ENCODE measurements at regions not wholly inside any gene's neighbourhood (a gene's known extent, or its start where the extent isn't known, plus 50 kb on each side); places are given as distances from the start of the nearest gene placed in this dataset.

DNA sequence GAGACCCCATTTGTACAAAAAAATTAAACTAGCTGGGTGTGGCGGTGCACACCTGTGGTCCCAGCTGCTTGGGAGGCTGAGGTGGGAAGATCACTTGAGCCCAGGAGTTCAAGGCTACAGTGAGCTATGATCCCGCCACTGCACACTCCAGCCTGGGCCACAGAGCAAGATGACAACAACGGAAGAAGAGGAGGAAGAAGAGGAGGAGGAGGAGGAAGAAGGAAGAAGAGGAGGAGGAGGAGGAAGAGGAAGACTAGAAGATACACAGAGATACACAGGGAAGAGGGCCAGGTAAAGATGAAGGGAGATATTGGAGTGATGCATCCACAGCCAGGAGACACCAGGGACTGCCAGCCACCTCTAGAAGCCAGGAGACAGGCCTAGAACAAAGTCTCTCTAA, 75.7 kb upstream of the PTER start:
- TF ChIP-seq, protein P1, sequence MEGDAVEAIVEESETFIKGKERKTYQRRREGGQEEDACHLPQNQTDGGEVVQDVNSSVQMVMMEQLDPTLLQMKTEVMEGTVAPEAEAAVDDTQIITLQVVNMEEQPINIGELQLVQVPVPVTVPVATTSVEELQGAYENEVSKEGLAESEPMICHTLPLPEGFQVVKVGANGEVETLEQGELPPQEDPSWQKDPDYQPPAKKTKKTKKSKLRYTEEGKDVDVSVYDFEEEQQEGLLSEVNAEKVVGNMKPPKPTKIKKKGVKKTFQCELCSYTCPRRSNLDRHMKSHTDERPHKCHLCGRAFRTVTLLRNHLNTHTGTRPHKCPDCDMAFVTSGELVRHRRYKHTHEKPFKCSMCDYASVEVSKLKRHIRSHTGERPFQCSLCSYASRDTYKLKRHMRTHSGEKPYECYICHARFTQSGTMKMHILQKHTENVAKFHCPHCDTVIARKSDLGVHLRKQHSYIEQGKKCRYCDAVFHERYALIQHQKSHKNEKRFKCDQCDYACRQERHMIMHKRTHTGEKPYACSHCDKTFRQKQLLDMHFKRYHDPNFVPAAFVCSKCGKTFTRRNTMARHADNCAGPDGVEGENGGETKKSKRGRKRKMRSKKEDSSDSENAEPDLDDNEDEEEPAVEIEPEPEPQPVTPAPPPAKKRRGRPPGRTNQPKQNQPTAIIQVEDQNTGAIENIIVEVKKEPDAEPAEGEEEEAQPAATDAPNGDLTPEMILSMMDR (IDR thresholded peaks at IDR 0.05; ENCODE audit: low read depth, low read length, missing control alignments), result no peak
- DNase-seq (ENCODE audit: low read depth), result no peak
- H3K4me3 ChIP-seq (ENCODE audit: low read depth, low read length), result no peak overlapping the region

DNA sequence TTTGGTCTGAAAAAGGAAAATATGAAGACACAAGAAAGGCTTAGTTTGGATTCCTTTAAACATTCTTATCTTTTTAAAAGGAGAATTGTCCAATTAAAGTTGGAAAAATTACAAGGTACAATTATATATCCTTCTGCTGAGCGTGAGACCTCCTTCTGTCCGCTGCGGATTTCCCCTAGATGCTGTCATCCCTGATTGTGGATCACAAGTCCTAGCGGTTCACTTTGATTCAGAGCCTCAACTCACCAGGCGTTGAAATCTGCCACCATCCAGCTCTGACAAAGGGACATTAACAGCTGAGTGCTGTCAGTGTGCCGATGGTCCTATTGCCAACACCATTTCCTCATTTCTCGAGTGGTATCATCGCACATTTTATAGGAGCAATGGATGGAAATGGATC, 73.1 kb upstream of the PTER start:
- TF ChIP-seq, protein P1 (IDR thresholded peaks at IDR 0.05; ENCODE audit: low read depth, low read length, missing control alignments), result no peak
- H3K4me3 ChIP-seq (ENCODE audit: low read depth, low read length), result no peak overlapping the region

DNA sequence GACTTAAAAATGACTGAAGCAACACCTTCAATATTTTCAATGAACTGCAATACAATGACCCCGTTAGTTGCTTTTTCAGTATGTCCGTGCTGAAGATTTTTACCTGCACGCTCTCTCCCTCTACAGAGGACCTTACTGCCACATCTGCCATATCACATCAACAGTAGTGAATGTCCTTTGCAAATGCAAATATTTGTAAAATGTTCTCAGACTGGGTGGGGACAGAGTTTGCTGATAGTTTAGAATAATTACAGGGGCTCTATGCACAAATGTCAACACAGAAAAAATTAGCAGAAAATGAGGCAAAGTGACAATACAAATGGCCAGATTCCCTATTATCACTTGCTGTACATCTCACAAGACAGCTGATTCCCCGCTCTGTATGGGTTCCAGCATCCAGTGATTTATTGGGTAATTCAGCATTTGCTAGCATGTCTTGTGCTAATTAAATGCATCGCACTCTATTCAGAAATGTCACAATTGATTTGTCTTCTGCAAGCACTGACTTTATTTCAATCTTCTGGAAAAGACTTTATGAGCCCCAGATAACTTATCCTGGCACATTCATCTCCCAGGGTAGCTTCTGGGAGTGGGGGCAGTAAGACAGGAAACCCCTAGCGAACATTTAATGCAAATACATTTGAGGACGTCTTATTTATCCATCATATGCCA, 69.1 kb upstream of the PTER start:
- TF ChIP-seq, protein P1 (IDR thresholded peaks at IDR 0.05; ENCODE audit: low read depth, low read length, missing control alignments), result no peak
- no peak for DNase-seq (ENCODE audit: low read depth)
- H3K4me3 ChIP-seq (ENCODE audit: low read depth, low read length), result no peak overlapping the region

More for the DNA sequence above, 73.1 kb upstream of the PTER start:
- DNase-seq (ENCODE audit: low read depth), result no peak

DNA sequence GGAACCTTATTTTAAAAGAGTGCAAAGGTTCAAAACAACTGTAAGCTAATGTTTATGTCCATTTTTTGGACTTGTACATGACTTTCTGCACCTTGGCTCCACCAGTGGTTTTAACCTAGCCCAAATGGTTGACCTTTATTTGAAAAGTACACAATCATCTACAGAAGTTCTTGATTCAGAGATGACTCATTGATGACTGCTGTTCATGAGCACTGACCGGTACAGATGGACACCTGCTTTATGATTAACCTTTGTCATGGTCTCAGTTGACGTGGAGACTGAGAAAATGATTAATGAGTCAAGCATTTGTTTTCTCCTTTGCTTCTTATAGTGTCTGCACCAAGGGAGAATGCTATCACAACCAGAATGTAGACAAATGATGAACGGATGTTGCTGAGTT, 55.7 kb upstream of the PTER start:
- no peak overlapping the region for H3K4me3 ChIP-seq (ENCODE audit: low read depth, low read length)
- DNase-seq (ENCODE audit: low read depth), result no peak
- TF ChIP-seq, protein P1 (IDR thresholded peaks at IDR 0.05; ENCODE audit: low read depth, low read length, missing control alignments), result no peak

DNA sequence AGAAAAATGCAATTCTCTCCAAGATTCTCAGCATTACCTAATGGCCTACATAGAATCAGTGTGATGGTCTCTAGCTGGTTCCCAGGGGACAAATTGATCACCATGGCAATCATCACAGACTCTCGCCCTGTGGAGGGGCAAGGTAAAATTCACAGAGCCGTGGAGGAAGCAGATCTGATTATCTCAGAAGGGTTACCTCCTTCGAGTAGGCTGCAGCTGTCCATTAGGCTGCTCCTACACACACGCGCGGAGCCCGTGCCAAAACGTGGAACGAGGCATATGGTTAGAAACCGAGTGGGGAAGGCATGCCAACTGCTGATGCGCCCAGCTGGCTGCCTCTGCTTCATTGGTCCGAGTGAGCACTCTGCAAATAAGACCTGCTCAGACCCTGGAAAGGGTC, 52.8 kb upstream of the PTER start:
- no peak for DNase-seq (ENCODE audit: low read depth)
- TF ChIP-seq, protein P1 (IDR thresholded peaks at IDR 0.05; ENCODE audit: low read depth, low read length, missing control alignments), result no peak
- no peak overlapping the region for H3K4me3 ChIP-seq (ENCODE audit: low read depth, low read length)

DNA sequence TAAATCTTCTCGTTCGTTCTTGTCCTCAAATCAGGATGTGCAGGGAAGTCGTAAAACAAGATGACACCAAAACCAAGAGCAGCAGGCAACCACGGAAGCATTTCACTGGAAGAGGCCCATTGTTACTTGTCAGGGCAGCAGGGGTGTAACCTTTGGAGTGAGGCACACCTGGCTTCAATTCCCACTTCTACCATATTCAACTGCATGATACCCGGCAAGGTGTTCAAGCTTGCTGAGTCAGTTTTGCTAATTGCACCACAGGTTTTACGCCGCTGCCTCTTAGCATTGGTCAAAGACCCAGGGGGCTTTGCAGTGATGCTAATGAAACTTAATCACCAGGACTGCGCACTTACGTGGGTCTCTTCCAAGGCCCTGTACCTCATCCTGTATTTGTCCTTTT, 50.0 kb upstream of the PTER start:
- H3K4me3 ChIP-seq (ENCODE audit: low read depth, low read length), result no peak overlapping the region
- TF ChIP-seq, protein P1 (IDR thresholded peaks at IDR 0.05; ENCODE audit: low read depth, low read length, missing control alignments), result no peak
- DNase-seq (ENCODE audit: low read depth), result no peak

Data from GM12864 (cell line).